Heart right ventricle (tissue), 16 donors: ENCODE measurements at regions not wholly inside any gene's neighbourhood (a gene's known extent, or its start where the extent isn't known, plus 50 kb on each side); places are given as distances from the start of the nearest gene placed in this dataset.
A peak's percentile ranks its signal among the peaks of the same experiment; 100 is the strongest.
"Not testable (repeated sequence)": the region's sequence is repeated elsewhere in the genome, so short reads cannot be mapped to it uniquely, and the experiment has no call there.

ENCODE experiments used
- ATAC-seq, 8 donors: fragments of 200-7000 bp; cut with Tn5 transposase; one replicate each; pipeline ENCODE4 v1.9.1; 2020; ENCODE audit warnings: mild to moderate bottlenecking in 8 of 8, moderate library complexity in 8 of 8, moderate number of reproducible peaks in 1 of 8
- DNase-seq, 2 donors: peaks; one replicate each; pipeline ENCODE4 v3.0.0-alpha.2; 2020
- H3K27ac ChIP-seq, 10 donors: fragments of 200-600 bp; sonication (generic) in 2 of 10; one replicate each; pipeline versions ENCODE4 v1.5.0 to v1.8.0; 2020 to 2022; ENCODE audit warnings: mild to moderate bottlenecking in 3 of 10
- H3K27me3 ChIP-seq, 7 donors: fragments of 200-600 bp; one replicate each; pipeline ENCODE4 v1.8.0; 2021 to 2022; ENCODE audit warnings: mild to moderate bottlenecking in 2 of 7
- H3K36me3 ChIP-seq, 9 donors: fragments of 200-600 bp; sonication (generic) in 1 of 9; one replicate each; pipeline versions ENCODE4 v1.5.0 to v1.8.0; 2020 to 2022; ENCODE audit warnings: mild to moderate bottlenecking in 2 of 9
- H3K4me1 ChIP-seq, 9 donors: fragments of 200-600 bp; sonication (generic) in 1 of 9; one replicate each; pipeline versions ENCODE4 v1.5.0 to v1.8.0; 2020 to 2022; ENCODE audit warnings: mild to moderate bottlenecking in 4 of 9
- H3K4me3 ChIP-seq, 10 donors: fragments of 200-600 bp; sonication (generic) in 2 of 10; one replicate each; pipeline versions ENCODE4 v1.5.0 to v1.8.0; 2020 to 2022; ENCODE audit warnings: mild to moderate bottlenecking in 7 of 10, moderate library complexity in 2 of 10
- H3K9me3 ChIP-seq, 11 donors: fragments of 200-600 bp in 10 of 11; sonication (generic) in 2 of 11; one replicate each; pipeline versions ENCODE4 v1.5.0 to v1.8.0; 2013 to 2022; ENCODE audit warnings: mild to moderate bottlenecking in 2 of 11, control low read depth in 1 of 11, moderate library complexity in 1 of 11
- CTCF ChIP-seq, 9 donors: fragments of 200-600 bp; sonication (generic) in 2 of 9; IDR thresholded peaks; one replicate each; pipeline versions ENCODE4 v1.5.0 to v1.8.0; 2021 to 2022; ENCODE audit warnings: antibody characterized with exemption in 9 of 9, mild to moderate bottlenecking in 5 of 9, moderate library complexity in 1 of 9
- WGBS, 2 donors: extraction: QIAGEN DNeasy Blood & Tissue Kit; methylation state at CpG; one replicate each; pipeline ENCODE4 v1.1.7; 2013; ENCODE audit warnings: inconsistent platforms in 1 of 2; 5-methylcytosine and 5-hydroxymethylcytosine counted together
- intact Hi-C, 10 donors: fragments of 100-400 bp; cut with DNase I; formaldehyde crosslinking; loops; one replicate each; pipeline versions ENCODE4 v1.11.1 to v1.14.2; 2022
- donor health status: Arrhythmogenic right ventricular cardiomyopathy.
- donor health status: ischemic (EF 13 %, LVEDD 7.1; RV severe dilation, severe dysfunction).
- donor health status: healthy with polysubstance abuse.
- donor health status: DM: no; HTN: yes; CAD: no.
- donor health status: DM: no; HTN: no; CAD: no.
- donor health status: ischemic (EF 25% LVEDD 6.9; RV normal size, moderate dysfunction).
- donor health status: ischemic (EF 25% LVEDD 5.7; RV mildly dilated, moderate dysfunction).
- donor health status: healthy.
- donor health status: DM: yes; HTN: yes; CAD: no.
- donor health status: Ischemic cardiomyopathy.
- donor health status: ischemic (EF 35%, LVEDD 5.7; RV mildly dilated, moderate dysfunction).
- donor health status: nonischemic (EF 11% LVEDD 7.7; RV severe dilation, severe dysfunction).
- donor health status: DM: yes; HTN: yes; CAD: no.
- donor health status: PGD.
- donor health status: ischemic (EF 29% LVEDD 5.4; RV normal size, mild dysfunction).
- donor health status: nonischemic (EF 23%, LVEDD 6.1; RV moderate dilation, normal function).

- intact Hi-C loops, result no loop called here
- H3K27me3 ChIP-seq, result no peaks in the 10 kb centered on the region
- H3K9me3 ChIP-seq, result peaks cover 0 to 7% (median 0%) of the 10 kb centered on the region in 11 donors
- 58 to 90% methylated on average over 1 of the region's 1 CpG for WGBS, 2 donors
- no peak overlapping the region for H3K27ac ChIP-seq
- H3K4me3 ChIP-seq, result no peak overlapping the region
- no peaks in the 10 kb centered on the region for H3K4me1 ChIP-seq
- no peaks in the 10 kb centered on the region for H3K36me3 ChIP-seq
- DNase-seq (no peak), ATAC-seq (peak in 1 of 8 donors; percentile 55)
- TF ChIP-seq CTCF (IDR thresholded peaks at IDR 0.05), result no peak
Observed at GRCh38 chr6:76881414-76881813, 581.9 kb downstream of the HTR1B start.

GRCh38 chr6:76876922-76877553 is 586.3 kb downstream of the HTR1B start:
- H3K27ac ChIP-seq, result no peak overlapping the region
- DNase-seq (peak in 1 of 2 donors; percentile 26), ATAC-seq (peak in 4 of 8 donors; percentile 56 to 81 (median 68))
- H3K4me3 ChIP-seq, result peak overlapping the region in 4 of 10 donors; percentile 24 to 34 (median 28)
- no peaks in the 10 kb centered on the region for H3K4me1 ChIP-seq
- peak in 7 of 9 donors; percentile 29 to 58 (median 45) for TF ChIP-seq CTCF (IDR thresholded peaks at IDR 0.05)
- H3K36me3 ChIP-seq, result no peaks in the 10 kb centered on the region
- peaks cover 0 to 14% (median 0%) of the 10 kb centered on the region in 11 donors for H3K9me3 ChIP-seq
- intact Hi-C loops, result loop anchor here in 2 of 10 donors (10.0 kb wide), 1 partner anchor 192 kb away; no protein-coding TSS in a partner anchor
- no peaks in the 10 kb centered on the region for H3K27me3 ChIP-seq
- WGBS, 2 donors, result 47 to 50% methylated on average over 8 of the region's 10 CpGs

- intact Hi-C loops, result loop anchor here in 2 of 10 donors (10.0 kb wide), 1 partner anchor 192 kb away; no protein-coding TSS in a partner anchor
- not testable (repeated sequence) for DNase-seq, H3K27ac ChIP-seq, H3K36me3 ChIP-seq, H3K4me1 ChIP-seq, H3K27me3 ChIP-seq, ATAC-seq
- WGBS, 2 donors, result 47 to 49% methylated on average over 4 to 11 of the region's 18 CpGs
- Histone ChIP-seq H3K4me3 (peak overlapping the region in 3 of 10 donors; percentile 24 to 34 (median 28)), H3K9me3 (peaks cover 0 to 13% (median 0%) of the 10 kb centered on the region in 11 donors)
Observed at GRCh38 chr6:76876430-76876829, 586.9 kb downstream of the HTR1B start.

GRCh38 chr6:76867182-76867581 is 596.1 kb downstream of the HTR1B start:
- Histone ChIP-seq H3K9me3 (no peaks in the 10 kb centered on the region), H3K4me1 (peaks cover 0 to 8% (median 0%) of the 10 kb centered on the region in 9 donors), H3K27ac (no peak overlapping the region), H3K4me3 (no peak overlapping the region), H3K27me3 (no peaks in the 10 kb centered on the region), H3K36me3 (no peaks in the 10 kb centered on the region)
- intact Hi-C loops, result loop anchor here in 6 of 10 donors (10.0 kb wide), 3 partner anchors 172 to 932 kb away; no protein-coding TSS in a partner anchor
- DNase-seq, result no peak
- 60 to 79% methylated on average over 3 of the region's 3 CpGs for WGBS, 2 donors
- no peak for ATAC-seq
- no peak for TF ChIP-seq CTCF (IDR thresholded peaks at IDR 0.05)
